GM20431 (cell line): ENCODE measurements at regions not wholly inside any gene's neighbourhood (a gene's known extent, or its start where the extent isn't known, plus 50 kb on each side); places are given as distances from the start of the nearest gene placed in this dataset.

Source experiments
- in situ Hi-C: fragments of 300-500 bp; cut with MseI, MboI; formaldehyde crosslinking; loops from one replicate; pipeline ENCODE4 v1.15.0; 2020; ENCODE audit warnings: low sequenced_read_pairs; ENCODE audit not compliant: unreplicated experiment

DNA sequence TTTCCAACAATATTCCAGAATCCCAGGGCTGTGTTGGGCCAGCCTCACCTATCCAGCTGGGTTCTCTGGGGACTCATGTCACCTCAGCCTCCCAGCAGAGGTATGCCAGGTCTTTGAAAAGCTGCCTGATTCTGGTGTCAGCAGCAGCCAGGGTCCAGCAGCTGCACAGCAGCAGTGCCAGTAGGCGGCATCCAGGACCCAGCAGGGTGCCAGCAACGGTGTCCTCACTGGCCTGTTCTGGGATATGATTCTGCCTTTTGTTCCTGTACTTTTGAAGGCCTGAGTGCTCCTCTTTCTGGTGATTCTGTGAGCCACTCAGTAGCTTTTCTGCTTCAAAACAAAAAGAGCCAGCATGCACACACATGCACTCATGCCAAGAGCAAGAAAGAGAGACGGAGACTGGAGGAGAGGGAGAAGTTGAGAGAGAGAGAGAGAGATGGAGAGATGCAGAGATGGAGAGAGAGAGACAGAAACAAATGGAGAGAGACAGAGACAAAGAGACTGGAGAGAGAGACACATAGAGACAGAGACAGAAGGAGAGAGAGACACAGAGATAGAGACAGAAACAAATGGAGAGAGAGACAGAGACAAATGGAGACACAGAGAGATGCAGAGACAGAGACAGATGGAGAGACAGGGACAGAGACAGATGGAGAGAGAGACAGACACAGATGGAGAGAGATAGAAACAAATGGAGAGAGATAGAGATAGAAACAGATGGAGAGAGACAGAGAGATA, 205.7 kb downstream of the UACA start:
- in situ Hi-C loops: no loop called here

- in situ Hi-C loops: no loop called here
Measured at GRCh38 chr15:70556779-70557178, 206.6 kb downstream of the UACA start.

DNA sequence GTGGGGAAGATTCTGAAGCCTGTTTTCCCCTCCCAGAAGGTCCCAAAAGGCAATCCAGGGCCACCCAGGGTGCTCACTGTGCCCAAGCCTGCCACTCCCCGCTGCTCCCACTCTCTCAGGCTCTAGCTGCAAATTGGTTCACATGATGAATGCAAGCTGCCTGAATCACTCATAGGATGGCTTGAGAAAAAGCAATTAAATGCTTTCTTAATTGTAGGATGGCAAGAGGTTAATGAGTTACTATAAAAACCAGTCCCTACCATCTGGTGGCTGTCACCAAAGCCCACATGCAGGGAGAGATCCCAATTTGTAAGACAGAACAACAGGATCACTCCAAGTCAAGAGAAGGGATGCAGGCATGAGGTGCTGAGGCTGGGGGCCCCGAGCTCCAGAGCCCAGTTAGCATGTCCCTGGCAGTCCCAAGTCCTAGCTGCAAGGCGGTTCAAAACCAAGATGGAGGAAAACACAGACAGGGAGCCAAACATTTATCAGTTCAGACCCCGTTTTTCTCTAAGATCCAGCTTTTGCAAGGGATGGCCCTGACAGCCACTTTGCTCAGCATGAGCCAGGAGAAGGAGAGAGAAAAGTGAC, 207.1 kb downstream of the UACA start:
- in situ Hi-C loops: no loop called here

DNA sequence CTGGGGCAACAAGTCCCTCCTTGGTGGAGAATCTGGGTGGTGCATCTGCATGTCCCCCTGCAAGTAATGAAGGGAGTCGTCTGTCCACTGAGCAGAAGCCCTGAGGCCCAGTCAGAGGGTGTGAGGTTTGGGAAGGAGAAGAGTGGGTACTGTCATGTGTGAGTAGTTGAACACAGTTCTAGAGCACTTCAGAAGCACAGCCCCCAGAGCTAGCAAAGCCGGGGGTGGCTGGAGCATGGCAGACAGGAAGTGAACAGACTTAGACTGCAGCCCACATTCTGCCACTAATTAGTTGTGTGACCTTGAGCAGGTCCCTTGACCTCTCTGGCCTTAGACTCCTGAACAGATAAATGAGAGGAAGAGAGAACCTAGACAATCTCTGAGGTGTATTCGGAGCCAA, 207.6 kb downstream of the UACA start:
- in situ Hi-C loops: no loop called here

DNA sequence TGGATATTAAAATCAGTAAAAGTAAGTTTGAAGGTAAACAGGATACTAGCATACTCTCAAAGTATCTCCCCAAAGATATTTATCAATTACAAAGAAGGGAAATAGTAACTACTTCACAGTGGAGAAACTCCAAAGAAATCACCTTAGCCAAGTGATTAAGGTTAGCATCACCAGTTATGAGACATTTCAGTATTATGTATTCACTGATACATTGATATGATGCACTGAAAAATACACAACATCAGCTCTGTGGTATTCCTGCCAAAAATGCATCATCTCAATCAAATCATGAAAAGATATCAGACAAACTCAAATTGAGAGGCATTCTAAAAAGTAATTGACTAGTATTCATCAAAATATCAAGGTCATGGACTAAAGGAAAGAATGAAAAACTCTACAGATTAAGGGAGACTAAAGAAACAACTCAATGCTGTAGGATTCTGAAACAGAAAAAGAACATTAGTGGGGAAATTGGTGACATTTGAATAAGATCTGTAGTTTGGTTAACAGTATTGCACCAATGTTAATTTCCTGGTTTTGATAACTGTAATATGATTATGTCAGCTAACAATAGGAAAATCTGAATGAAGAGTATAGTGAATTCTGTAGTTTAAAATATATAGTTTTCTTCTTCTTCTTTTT, 215.4 kb downstream of the UACA start:
- in situ Hi-C loops: no loop called here

DNA sequence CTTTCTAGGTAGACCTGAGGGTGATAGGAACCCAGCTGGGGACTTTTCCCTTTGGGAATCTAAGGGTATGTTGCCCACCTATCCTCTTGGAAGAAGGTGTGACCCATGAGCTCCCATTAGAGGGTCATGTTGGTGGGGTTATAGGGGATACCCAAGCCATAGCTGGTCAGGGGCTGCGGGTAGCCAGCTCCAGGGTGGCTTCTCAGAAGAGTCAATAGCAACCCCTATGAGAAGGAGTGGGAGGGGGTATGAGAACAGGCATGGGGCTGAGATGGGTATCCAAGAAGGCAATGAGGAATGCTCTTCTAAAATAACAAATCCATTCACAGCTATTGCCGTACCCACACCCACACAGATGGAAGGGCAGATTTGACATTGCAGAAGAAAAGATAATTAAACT, 217.8 kb downstream of the UACA start:
- in situ Hi-C loops: no loop called here

- in situ Hi-C loops: no loop called here
Measured at GRCh38 chr15:70541511-70541910, 221.8 kb downstream of the UACA start.

GRCh38 chr15:70539912-70540530, 223.3 kb downstream of the UACA start:
- in situ Hi-C loops: no loop called here

DNA sequence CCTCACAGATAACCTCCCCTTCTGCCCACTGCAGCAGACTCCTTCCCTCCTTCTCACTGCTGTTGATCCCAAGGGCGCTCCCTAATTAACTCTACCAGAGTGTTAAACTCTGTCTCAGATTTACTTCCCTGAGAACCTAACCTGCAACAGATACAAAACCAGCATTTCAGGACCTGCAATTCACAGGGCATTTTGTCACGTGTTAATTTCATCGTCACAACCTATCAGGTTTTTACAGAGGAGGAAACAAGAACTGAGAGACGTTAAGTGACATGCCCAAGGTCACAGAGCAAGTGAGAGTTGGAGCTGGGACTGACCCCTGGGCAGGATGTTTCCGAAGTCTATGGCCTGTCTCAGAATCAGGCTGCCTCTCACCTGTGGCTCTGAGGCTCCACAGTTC, 223.9 kb downstream of the UACA start:
- in situ Hi-C loops: no loop called here

GRCh38 chr15:70538278-70538677, 225.1 kb downstream of the UACA start:
- in situ Hi-C loops: no loop called here

DNA sequence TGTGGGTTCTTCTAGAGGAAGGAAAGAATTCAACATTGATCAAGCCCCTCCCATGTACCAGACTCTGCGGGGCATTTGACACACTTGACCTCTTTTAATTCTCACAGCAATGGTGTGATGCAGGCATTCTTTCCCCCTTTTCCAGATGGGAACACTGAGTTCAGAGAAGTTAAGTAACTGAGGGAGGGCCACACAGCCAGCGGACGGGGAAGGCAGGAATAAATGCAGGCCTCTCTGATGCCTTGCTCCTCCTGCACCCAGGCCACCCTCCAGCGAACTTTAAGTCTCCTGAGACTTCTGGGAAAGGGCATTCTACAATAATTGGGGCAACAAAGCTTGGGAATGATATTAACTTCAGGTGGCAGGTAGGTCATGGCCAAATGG, 227.4 kb downstream of the UACA start:
- in situ Hi-C loops: no loop called here

DNA sequence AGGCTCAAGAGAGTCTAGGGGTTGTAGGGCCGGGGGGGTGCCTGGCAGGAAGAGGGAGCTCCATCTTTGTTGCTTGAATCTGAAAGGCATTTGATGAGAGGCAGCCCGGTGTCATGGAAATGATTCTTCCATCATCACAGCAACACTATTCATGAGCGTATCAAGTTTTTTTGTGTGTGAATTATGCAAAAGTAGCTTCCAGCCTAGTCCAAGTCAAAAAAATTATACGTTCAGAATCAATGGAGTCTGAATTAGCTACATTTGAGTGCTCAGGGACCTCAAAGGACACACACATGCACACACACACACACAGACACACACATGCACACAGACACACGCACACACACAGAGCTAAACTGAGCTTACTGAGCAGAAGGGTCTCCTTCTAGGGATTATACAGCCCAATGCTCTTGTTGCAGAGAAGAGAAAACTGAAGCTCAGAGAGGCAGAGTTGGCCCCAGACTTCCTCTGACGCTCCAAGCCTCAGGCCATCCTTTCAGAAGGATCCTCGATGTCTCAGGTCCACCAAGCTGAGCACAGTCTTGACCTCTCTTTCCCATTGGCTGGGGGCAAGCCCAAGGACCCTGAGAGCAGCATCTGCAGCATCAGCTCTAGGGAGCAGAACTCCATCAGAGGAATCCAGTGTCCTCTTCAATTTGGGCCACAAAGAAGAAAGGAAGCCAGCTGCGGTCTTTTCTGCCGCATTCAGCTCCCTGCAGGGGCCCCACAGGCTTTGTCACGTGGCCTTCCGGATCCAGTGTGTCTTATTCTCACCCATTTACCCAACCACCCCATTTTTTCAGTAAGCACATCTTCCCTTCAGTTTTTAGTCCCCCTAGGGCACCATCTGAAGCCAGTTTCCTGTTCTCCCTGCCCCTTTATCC, 228.0 kb downstream of the UACA start:
- in situ Hi-C loops: no loop called here

DNA sequence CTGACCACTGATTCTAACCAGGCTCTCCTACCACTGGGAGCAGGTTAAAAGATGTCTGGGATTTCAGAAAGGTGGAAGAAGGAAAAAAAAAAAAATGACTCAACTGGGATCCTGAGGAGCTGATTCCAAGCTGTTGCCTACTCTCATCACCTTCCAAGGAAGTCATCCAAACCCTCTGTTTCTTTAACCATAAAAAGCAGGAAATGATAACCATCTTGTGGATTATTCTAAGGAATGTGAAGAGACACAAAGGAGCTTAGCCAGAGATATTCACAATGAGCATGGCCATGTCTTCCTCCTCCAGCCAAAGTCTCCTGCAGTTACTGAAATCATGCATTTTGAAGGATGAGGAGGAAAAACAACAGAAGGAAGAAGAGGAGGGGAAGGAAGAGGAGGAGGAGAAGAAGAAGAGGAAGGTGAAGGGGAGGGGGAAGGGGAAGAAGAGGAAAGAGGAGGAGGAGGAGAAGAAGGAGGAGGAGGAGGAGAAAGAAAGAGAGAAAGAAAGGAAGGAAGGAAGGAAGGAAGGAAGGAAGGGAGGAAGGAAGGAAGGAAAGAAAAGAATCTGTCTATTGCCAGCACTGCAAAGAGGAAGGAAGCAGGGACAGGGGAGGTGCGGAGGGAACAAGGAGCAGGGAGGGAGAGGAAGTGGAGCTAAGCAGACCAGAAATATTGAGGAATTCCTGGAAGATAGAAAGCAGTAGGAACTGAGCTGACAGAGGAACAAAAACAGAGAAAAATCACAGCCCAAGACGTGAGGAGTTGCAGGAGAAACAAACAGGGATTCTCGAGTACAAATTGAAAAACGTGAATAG, 229.2 kb downstream of the UACA start:
- in situ Hi-C loops: no loop called here

DNA sequence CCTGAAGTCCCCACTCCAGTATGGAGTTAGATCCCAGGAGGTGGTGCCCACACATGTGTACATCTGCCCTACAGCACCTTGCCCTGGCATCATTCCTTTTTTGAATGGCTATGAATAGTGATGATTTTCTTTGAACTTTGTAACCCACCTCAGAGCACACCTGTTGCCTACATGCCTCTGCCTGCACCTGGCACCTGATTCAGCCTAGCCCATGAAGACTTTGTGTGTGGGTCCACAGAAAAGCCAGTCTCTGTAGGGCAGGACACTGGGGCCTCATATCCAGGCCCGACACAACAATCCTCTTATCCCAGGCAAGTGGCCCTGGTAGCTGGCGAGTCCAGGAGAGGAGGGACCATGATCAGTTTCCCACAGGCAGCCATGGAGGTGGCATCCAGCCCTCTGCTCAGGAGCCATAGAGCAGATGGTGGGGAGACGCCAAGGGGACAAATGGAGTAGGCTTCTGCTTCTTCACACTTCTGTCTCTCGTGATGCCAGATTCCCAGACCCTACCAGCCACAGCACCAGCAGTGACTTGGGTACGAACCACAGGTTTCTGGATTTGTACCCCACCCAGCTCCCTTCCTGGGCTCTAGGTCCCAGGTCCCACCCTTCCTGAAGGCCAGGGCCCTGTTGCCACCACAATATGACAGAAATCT, 230.7 kb downstream of the UACA start:
- in situ Hi-C loops: no loop called here

- in situ Hi-C loops: no loop called here
Measured at GRCh38 chr15:70531576-70531975, 231.8 kb downstream of the UACA start.

DNA sequence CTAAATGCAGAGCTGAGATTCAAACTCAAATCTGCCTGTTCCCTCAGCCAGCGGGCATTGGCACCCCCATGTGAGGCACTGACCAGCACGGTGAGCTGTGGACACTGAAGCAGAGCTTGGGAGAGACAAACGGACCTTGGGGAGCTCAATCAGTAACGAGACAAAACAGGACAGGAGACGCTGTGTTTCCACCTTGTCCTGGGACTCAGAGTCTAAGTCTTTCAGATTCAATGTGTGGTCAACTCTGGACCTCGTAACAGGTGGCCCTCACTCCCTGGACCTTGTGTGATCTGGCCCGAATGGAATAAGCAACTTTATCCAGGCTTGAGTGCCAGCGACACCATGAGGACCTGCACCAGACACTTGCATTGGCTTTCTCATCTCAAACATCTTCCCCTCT, 232.5 kb downstream of the UACA start:
- in situ Hi-C loops: no loop called here

DNA sequence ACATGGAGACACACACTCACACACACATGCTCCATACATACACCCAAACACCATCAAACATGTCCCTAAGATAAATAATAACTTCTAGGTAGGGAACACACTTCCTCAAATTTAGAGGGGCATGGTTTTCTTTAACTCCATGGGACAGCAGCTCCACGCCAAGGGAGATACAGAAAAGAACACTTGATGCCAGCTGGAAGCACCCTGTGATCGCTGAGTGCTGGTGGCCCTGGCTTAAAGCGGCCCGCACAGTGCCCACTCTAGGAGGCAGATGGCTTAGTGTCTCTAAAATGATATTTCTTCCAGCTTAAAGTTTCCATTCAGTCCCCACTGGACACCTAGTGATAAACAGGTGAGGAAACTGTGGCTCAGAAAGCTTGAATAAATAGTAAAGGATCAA, 232.9 kb downstream of the UACA start:
- in situ Hi-C loops: no loop called here

- in situ Hi-C loops: no loop called here
Measured at GRCh38 chr15:70530017-70530499, 233.3 kb downstream of the UACA start.

DNA sequence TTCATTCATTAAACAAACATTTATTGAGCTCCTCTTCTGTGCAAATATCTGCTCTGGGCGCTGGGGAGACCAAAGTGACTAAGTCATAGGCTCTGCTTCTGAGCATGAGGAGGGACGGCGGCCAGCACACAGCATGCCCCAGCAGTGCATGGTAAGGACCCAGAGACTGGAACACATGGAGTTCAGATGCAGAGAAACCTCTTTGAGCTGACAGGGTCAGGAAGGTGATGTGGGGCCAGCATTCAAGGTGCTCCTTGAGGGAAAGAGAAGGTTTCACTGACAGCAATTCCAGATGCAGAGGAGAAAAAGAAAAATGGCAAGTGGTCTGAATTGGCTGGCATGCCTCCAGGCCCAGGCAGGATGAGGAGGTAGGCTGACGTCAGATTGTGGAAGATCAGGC, 234.5 kb downstream of the UACA start:
- in situ Hi-C loops: no loop called here
